ENCODE measurements at regions not wholly inside any gene's neighbourhood (a gene's known extent, or its start where the extent isn't known, plus 50 kb on each side); places are given as distances from the start of the nearest gene placed in this dataset.

- TF ChIP-seq CTCF (IDR thresholded peaks at IDR 0.05): no peak
Observed at GRCh38 chr3:109899925-109900324, 562.6 kb upstream of the DPPA4 start.

DNA sequence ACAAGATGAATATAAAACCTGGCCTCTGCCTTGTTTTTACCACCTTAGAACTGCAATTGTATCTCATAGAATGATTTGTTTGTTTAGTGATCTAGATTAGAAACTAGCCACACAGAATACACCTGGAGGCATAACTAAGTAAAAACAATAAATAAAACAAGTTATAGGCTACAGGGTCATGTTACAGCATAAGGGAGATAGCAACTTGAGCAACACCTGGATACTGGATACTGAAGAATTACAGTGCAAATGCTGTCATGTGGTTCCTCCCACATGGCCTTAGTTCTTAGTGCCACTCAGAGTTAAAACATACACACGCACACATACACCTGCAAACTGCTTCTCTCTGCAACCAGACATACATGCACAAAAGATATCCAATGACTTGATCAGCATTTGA lies 563.4 kb upstream of the DPPA4 start:
- TF ChIP-seq CTCF (IDR thresholded peaks at IDR 0.05): no peak
- H3K9me3 Mint-ChIP-seq: peaks cover 4% of the 10 kb centered on the region
- H3K4me3 Mint-ChIP-seq: no peak overlapping the region
- no peaks in the 10 kb centered on the region for H3K36me3 Mint-ChIP-seq (ENCODE audit: low read depth)
- DNase-seq: no peak
- no peaks in the 10 kb centered on the region for H3K27me3 Mint-ChIP-seq (ENCODE audit: low read depth, poor library complexity)
- H3K27ac Mint-ChIP-seq: no peak overlapping the region
- peaks cover 5% of the 10 kb centered on the region for H3K4me1 Mint-ChIP-seq

More at GRCh38 chr3:109899925-109900324, 562.6 kb upstream of the DPPA4 start:
- no peaks in the 10 kb centered on the region for H3K27me3 Mint-ChIP-seq (ENCODE audit: low read depth, poor library complexity)
- peaks cover 5% of the 10 kb centered on the region for H3K4me1 Mint-ChIP-seq
- DNase-seq: no peak
- no peak overlapping the region for H3K27ac Mint-ChIP-seq
- no peak overlapping the region for H3K4me3 Mint-ChIP-seq
- H3K9me3 Mint-ChIP-seq: peaks cover 4% of the 10 kb centered on the region
- H3K36me3 Mint-ChIP-seq (ENCODE audit: low read depth): no peaks in the 10 kb centered on the region

- H3K27ac Mint-ChIP-seq: no peak overlapping the region
- no peak for TF ChIP-seq CTCF (IDR thresholded peaks at IDR 0.05)
- H3K9me3 Mint-ChIP-seq: peaks cover 20% of the 10 kb centered on the region
- H3K27me3 Mint-ChIP-seq (ENCODE audit: low read depth, poor library complexity): no peaks in the 10 kb centered on the region
- no peak overlapping the region for H3K4me3 Mint-ChIP-seq
- no peaks in the 10 kb centered on the region for H3K36me3 Mint-ChIP-seq (ENCODE audit: low read depth)
- DNase-seq: no peak
- peaks cover 5% of the 10 kb centered on the region for H3K4me1 Mint-ChIP-seq
Observed at GRCh38 chr3:109902549-109902948, 565.2 kb upstream of the DPPA4 start.

- Mint-ChIP-seq H3K4me1 (peaks cover 5% of the 10 kb centered on the region), H3K4me3 (no peak overlapping the region), H3K36me3 (ENCODE audit: low read depth) (no peaks in the 10 kb centered on the region), H3K27ac (no peak overlapping the region), H3K27me3 (ENCODE audit: low read depth, poor library complexity) (no peaks in the 10 kb centered on the region), H3K9me3 (peaks cover 25% of the 10 kb centered on the region)
- DNase-seq: no peak
- no peak for TF ChIP-seq CTCF (IDR thresholded peaks at IDR 0.05)
Observed at GRCh38 chr3:109903100-109903499, 565.8 kb upstream of the DPPA4 start.

DNA sequence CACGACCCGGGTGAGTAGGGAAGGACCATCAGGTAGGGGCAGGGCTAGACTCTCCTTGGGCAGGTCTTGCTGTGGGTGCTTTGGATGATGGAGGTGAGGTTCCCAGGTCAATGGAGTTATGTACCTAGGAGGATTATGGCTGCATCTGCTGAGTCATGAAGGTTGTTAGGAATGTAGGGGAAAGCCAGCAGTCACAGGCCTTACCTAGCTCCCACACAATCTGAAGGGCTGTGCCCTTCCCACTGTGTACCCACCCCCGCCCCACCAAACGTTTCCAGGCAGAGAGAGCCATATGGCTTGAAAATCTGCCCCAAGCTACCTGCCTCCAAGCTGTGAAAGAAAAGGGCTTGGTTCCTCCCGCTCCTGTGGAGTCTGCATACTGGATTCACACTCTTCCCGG lies 573.4 kb upstream of the DPPA4 start:
- no peaks in the 10 kb centered on the region for H3K4me1 Mint-ChIP-seq
- TF ChIP-seq CTCF (IDR thresholded peaks at IDR 0.05): no peak
- no peak for DNase-seq
- H3K4me3 Mint-ChIP-seq: no peak overlapping the region
- H3K27ac Mint-ChIP-seq: no peak overlapping the region
- no peaks in the 10 kb centered on the region for H3K27me3 Mint-ChIP-seq (ENCODE audit: low read depth, poor library complexity)
- H3K36me3 Mint-ChIP-seq (ENCODE audit: low read depth): no peaks in the 10 kb centered on the region
- H3K9me3 Mint-ChIP-seq: peaks cover 39% of the 10 kb centered on the region

- Mint-ChIP-seq H3K36me3 (ENCODE audit: low read depth) (no peaks in the 10 kb centered on the region), H3K9me3 (peaks cover 10% of the 10 kb centered on the region), H3K4me1 (peaks cover 15% of the 10 kb centered on the region), H3K27me3 (ENCODE audit: low read depth, poor library complexity) (peaks cover 2% of the 10 kb centered on the region), H3K27ac (no peak overlapping the region), H3K4me3 (no peak overlapping the region)
- no peak for DNase-seq
- no peak for TF ChIP-seq CTCF (IDR thresholded peaks at IDR 0.05)
Observed at GRCh38 chr3:109918740-109919139, 581.4 kb upstream of the DPPA4 start.
